ENCODE measurements at regions not wholly inside any gene's neighbourhood (a gene's known extent, or its start where the extent isn't known, plus 50 kb on each side); places are given as distances from the start of the nearest gene placed in this dataset.
"Not testable (repeated sequence)": the region's sequence is repeated elsewhere in the genome, so short reads cannot be mapped to it uniquely, and the experiment has no call there.

DNA sequence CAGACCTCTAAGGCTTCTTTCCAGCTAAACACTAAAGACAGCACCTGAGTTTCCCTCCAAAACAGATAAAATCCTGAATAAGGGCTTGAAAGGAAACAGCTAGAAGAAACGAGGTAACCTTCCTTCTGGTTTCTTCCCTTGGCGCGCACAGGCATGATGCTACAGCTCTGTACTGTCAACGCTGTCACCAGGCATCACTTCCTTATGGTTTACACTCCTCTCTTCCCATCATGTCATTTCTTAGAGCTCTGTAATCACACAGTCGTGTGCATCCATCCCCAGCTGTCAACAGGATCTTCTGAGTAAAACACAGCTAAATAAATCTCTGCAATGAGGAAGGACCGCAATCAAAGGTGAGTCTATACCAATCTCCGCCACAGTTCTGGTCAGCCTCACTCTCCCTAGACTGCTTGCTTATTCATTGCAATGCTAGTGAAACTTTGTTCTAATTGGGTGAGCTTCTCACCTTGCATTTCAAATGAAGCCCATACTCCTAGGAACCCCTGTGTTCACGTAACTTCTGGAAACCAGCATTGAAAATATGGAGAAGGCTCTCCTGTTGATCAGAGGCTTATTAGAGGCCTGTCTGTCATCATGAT is 162.6 kb upstream of the DTNBP1 start:
- no peak for DNase-seq

DNA sequence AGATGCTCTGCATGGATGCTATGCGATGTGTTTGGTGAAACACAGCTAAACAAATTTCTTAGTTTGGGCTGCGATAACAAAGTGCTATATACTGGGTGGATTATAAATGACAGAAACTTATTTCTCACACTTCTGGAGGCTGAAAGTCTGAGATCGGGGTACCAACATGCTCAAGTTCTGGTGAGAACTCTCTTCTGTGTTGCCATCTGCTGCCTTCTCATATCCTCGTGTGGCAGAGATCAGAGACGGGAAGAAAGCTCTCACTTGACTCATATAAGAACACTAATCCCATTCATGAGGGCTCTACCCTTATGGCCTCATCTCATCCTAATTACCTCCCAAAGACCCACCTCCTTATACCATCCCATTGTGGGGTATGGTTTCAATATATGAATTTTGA is 162.0 kb upstream of the DTNBP1 start:
- DNase-seq = no peak

DNA sequence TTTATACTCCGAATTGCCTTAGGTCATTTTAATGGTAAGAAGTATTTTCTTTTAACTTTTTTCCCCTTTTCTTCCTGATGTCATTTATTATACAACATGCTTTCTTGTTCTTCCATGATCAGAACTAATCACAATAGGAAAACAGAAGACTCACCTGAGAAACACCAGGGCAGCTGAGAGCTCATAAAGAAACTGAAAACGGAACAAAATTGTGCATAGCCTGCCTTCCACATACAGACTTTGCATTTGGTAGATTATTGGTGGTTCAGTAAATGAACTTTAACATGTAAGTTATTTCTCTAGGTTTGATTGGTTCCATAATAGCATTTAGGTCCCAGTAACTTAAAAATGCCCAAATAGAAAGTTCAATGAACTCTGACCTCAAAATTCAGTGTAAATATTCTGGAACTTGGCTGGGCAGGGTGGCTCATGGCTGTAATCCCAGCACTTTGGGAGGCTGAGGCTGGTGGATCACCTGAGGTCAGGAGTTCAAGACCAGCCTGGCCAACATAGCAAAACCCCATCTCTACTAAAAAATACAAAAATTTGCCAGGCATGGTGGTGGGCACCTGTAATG is 161.1 kb upstream of the DTNBP1 start:
- DNase-seq = no peak

DNA sequence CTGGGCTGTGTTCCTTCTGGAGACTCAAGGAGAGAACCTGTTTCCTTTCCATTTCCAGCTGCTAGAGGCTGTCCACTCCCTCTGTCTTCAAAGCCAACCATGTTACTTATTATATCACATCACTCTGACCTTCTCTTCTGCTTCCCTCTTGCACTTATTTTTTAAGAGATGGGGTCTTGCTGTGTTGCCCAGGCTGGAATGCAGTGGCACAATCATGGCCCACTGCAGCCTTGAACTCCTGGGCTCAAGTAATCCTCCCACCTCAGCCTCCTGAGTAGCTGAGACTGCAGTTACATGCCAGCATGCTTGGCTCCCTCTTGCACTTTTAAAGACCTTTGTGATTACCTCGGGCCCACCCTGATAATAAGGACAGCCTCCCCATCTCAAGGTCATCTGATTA is 160.0 kb upstream of the DTNBP1 start:
- no peak for DNase-seq

DNA sequence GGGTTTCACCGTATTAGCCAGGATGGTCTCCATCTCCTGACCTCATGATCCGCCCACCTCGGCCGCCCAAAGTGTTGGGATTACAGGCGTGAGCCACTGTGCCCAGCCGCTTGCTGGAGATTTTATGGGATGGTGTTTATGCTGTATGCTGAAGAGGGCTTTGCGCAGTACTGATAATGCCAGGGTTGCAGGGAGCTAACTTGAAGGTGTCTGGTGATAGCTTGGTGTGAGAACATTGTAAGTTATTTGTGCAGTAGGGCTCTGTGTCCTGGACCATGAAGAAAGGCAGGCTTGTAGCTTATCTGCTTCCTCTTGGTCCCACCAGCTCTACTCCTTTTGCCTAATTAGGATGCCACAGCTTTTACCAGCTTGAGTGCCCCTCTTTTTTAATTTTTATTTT is 157.0 kb upstream of the DTNBP1 start:
- DNase-seq = no peak

DNA sequence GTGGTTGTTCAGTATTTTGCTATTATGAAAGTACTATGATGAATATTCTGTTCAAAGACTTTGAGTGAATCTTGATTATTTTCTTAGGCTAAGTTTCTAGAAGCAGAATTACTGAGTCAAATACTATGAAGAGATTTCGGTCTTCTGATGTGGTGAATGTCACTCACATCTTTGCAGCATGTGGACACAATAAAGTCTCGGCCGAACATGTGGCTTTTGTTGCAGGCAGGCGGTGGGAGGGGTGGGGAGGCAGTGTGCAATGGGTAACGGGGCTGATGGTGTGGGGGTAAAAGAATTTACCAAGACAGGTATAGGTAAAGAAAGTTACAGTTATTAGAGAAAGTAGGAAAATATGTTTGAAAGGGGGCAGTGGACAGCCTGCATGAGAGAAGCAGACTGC is 156.4 kb upstream of the DTNBP1 start:
- DNase-seq = no peak

DNA sequence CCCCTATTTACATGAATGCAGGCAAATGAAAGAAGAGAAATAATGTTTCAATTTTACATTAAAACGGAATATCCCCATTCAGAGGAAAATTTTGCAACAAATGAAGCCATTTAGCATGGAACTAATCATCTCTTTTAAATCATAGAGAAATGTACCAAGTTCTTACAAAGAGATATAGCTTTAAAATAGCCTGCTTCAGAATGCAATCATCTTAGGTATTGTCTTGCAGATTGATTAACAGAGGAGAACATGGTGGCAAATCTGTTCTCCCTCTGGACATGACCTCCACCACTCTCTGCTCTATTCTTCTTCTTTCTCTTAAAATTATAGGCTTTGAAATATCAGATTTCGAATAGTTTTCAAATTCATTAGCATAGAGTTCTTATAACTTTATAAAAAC is 155.7 kb upstream of the DTNBP1 start:
- DNase-seq = no peak

DNA sequence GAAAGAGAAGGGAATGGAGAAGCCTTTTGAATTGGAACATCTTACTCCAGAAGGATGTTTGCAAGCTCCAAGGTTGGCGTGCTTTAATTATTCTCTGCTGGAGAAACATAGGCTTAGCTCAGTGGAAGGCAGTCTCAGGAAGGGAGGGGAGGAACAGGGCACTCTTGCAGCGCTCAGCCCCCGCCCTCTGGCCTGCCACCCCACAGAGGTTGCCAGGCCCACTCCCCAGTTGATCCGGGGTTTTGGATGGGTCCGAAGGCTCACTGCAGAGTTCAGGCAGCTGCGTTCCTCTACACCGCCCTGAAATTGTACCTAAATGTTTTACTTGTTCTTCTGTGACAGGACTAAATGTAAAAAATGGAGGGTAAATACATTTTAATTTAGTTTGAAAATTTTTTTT is 155.2 kb upstream of the DTNBP1 start:
- DNase-seq = no peak

- no peak for DNase-seq
Measured at GRCh38 chr6:15817100-15817499, 154.3 kb upstream of the DTNBP1 start.

DNA sequence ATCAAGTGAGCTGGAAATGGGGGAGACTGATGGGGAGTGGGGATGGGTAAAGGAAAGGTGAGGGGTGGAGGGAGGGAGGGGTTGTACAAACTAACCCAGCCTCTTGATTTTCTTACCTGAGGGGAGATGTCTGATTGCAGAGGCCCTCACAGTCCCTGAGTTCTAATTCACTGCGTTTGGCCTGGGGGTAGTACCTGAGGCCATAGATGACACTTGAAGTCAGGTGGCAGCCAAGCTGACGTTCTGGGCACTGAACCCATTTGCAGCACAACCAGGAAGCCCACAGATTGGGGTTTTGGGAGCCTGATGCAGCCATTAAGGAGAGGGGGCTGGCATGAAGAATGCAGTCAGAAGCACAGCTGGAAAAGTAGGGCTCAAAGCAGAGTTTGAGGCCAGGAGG is 153.8 kb upstream of the DTNBP1 start:
- DNase-seq = no peak

GRCh38 chr6:15813698-15814097 is 150.9 kb upstream of the DTNBP1 start:
- DNase-seq = not testable (repeated sequence)

GRCh38 chr6:15811107-15811506 is 148.3 kb upstream of the DTNBP1 start:
- DNase-seq = no peak

DNA sequence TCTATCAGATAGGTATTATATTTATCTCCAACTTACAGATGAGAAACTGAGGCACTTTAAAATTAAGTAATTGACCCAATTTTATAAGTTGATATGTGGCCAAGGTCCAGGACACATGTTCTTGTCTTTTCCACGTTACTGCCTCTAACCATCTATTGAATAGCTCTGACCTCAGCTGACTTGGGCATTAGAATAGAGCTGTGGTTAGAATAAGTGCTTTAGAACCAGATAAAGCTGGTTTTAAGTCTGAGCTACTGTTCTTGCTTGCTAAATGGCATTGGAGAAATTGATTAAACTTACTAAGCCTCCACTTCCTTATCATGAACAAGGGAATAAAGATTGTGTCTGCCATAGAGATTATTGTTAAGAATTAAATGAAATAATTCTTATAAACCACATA is 147.8 kb upstream of the DTNBP1 start:
- DNase-seq = no peak

- no peak for DNase-seq
Measured at GRCh38 chr6:15809367-15809766, 146.5 kb upstream of the DTNBP1 start.

DNA sequence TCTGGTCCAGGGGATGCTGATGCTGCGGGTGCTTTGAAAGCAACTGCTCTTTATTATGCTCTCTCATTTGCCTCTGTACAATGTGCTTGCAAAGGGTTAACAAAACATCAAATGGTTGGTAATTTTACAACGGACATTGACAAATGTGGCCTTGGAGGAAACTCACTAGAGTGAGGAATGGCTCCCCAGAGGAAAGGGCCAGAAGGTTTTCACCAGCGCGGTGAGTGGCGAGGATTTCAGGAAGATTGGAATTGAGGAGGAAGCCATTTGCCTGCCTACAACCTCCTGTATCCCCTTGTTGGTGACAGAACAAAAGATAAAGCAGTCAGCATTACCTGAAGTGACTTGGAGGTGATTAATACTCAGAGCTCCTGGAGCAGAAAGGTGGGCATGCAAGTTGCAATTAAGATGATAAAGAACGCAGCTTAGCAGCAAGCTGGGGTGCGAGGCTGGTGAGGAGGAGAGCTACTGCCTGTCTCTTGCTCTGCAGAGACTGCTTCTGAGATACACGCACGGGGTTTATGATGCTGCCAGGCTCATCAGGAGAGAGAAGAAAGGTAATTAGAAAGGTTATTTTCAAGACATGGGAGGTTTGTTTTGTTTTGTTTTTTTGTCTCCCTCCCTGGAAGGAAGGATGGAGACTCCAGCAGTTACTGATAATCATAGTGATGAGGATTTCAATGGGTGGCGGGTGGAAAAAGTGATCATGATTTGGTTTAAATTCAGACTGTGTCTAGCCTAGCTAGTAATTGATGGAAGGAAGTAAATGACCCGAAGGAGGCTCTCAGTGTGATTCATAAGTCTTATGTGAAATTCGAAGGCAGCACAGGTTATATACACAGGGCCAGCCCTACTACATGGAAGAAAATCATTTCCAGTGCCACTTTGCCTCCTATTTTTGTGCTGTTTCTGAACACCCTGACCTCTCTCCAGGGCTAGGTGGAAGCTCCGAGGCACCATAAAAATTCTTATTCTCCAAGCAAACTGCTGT is 141.6 kb upstream of the DTNBP1 start:
- no peak for DNase-seq

GRCh38 chr6:15802466-15802865 is 139.6 kb upstream of the DTNBP1 start:
- DNase-seq = no peak

DNA sequence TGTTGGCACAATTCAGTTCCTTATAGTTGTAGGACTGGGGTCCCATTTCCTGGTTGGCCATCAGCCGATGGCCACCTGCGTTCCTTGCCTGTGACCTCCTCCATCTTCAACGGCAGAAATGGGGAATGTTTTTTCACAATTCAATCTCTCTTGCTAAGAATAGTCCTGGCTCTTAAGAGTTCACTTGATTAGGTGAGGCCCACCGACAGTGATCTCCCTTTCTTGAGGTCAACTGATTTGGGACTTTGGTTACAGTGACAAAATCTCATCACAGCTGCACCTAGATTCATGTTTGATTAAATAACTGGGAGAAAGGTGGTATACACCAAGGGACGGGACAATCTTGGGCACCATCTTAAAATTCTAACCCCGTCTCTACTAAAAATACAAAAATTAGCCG is 139.1 kb upstream of the DTNBP1 start:
- no peak for DNase-seq

- no peak for DNase-seq
Measured at GRCh38 chr6:15800841-15801617, 138.2 kb upstream of the DTNBP1 start.

- DNase-seq = no peak
Measured at GRCh38 chr6:15798533-15799255, 135.9 kb upstream of the DTNBP1 start.

- no peak for DNase-seq
Measured at GRCh38 chr6:15796844-15797243, 134.0 kb upstream of the DTNBP1 start.

DNA sequence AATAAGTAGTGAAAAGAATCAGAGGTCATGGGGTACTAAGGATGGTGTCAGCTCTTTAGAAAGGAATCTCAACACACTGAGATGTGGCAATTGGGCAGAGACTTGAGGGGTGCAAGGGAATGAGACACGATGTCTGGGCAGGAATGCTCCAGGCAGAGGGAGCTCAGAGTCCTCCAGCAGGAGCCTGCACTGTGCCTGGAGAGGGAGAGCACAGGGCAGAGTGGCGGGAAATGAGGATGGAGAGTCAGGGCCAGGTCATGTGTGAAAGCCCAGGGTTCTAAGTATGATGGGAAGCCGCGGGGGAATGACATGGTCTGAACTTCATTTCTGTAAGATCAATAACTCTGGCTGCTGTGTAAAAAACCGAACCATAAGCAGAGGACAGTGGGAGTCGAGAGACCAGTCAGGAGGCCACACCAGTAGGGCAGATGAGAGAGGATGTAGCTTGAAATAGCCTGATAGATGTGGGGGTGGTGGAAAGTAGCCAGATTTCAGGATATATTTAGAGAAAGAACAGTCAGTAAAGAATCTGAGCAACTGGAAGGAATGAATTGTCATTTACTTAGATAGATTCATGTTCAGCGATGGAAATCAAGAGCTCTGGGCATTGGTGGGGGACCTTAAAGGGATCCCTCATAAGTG is 133.4 kb upstream of the DTNBP1 start:
- DNase-seq = no peak

- DNase-seq = no peak
Measured at GRCh38 chr6:15793826-15794225, 131.0 kb upstream of the DTNBP1 start.

All from NCI-H187 treated with DMSO at 0.1 percent for 48 hours (cell line).